Myocyte (in vitro differentiated cells): ENCODE measurements at regions not wholly inside any gene's neighbourhood (a gene's known extent, or its start where the extent isn't known, plus 50 kb on each side); places are given as distances from the start of the nearest gene placed in this dataset.

Experiments used
- DNase-seq: peaks from one replicate; pipeline ENCODE4 v3.0.0-alpha.2; 2012; ENCODE audit warnings: low read depth

DNA sequence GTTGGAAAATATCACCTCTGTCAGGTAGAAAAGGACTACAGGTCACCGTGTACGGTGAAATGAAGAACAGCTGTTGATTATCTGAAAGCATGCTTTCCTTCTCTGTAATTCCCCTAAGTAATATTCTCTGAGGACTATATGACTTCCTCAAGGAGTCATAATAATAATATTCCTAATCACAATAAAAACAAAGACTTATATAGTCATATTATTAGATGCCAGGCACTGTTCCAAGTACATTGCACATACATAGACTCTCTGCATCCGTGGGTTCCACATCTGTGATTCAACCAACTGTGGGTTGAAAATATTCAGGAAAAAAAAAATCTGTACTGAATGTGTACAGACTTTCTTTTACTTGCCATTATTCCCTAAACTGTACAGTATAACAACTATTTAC is 512.4 kb upstream of the ID2 start:
- DNase-seq: no peak

DNA sequence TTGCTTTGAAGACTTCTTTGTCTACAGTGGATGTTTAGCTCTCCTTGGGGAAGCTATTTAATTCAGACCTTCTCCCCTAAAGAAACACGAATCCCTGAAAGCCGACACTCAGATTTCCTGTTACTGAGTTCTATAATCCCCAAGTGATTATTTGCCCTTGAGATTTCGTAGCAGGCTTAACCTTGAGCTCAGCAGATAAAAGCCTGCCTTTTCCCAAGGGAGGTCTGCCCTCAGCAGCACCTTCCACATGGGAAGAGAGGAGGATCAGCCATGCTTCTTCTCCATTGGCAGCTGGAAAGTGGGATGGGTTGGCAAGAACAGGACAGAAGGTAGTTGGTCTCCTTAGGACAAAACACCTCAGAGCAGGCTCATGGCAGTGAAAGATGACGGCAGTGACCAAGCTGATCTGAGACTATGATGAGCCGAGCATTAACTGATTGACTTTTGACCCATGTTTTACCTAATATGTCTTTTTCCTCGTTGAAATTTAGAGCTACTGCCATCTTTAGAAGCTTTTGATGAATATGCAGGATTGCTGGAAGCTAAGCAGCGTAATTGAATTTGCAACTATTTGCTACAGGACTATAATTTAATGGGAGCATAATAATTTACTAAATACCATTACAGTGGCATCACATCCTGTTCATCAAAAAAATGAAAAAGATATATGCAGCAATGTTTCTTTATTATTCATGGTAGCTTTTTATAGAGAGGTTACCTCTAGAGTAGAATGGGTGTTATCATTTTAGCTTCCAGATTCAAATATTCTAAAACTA is 511.1 kb upstream of the ID2 start:
- DNase-seq: no peak

GRCh38 chr2:8171608-8172007 is 510.2 kb upstream of the ID2 start:
- DNase-seq: no peak

- DNase-seq: no peak
Measured at GRCh38 chr2:8172661-8173060, 509.2 kb upstream of the ID2 start.

DNA sequence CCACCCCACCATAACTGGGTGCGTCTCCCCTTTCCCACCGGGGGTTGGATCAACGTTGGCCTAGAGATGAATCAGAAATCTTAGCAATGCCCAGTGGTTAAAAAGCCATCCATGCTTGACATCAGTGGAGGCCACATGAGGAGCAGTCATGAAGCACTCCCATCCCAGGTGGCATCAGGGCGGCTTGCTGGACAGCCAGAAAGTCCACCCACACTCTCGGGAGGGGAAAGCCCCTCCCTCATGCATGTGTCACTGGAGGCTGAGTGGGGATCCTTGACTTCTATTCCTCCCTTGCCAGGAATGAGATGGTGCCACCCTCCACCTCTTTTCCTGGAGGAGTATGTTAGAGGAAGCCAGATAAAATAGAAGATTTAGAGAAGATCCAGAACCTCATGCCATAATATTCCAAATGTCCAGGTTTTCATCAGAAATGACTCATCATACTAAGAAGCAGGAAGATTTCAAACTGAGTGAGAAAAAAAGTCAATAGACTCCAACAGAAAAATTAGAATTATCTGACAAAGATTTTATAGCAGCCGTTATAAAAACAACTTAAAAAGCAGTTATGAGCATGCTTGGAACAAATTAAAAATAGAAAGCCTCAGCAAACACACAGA is 507.1 kb upstream of the ID2 start:
- DNase-seq: no peak

DNA sequence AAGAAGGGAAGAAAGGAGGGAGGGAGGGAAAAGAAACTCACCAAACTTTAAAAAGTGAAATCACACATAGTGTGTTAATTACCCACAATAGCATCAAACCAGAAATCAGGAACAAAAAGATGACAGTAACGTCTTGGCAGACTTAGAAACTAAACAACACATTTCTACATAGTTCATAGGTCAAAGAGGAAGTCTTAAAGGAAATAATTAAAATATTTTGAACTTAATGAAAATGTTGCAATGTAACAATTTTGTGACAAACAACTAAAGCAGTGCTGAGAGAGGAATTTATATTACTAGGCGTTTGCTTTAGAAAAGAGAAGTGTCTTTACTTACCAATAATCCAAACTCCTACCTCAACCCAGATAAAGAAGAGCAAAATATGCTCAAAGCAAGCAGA is 505.0 kb upstream of the ID2 start:
- no peak for DNase-seq

GRCh38 chr2:8177566-8177965 is 504.3 kb upstream of the ID2 start:
- no peak for DNase-seq

GRCh38 chr2:8178911-8179310 is 502.9 kb upstream of the ID2 start:
- no peak for DNase-seq

DNA sequence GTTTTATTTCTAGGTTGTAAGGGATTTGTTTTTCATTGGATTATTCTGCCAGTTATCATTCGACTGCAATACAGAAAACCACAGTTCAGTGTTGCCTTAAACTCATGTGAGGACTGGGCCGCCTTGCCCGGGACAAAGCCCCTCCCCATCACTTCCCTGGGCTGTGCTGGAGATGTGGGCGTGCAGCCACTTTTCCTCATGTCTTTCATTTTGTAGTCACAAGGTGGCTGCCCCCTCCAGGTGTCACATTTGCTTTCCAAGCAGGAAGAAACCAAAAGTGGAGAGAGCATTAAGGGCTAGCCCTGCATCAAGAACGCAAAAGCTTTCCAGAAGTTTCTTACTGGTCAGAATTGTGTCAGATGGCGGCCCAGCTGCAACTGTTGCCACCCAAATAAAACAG is 492.5 kb upstream of the ID2 start:
- no peak for DNase-seq

GRCh38 chr2:8190279-8190678 is 491.6 kb upstream of the ID2 start:
- no peak for DNase-seq

GRCh38 chr2:8191427-8191826 is 490.4 kb upstream of the ID2 start:
- no peak for DNase-seq

DNA sequence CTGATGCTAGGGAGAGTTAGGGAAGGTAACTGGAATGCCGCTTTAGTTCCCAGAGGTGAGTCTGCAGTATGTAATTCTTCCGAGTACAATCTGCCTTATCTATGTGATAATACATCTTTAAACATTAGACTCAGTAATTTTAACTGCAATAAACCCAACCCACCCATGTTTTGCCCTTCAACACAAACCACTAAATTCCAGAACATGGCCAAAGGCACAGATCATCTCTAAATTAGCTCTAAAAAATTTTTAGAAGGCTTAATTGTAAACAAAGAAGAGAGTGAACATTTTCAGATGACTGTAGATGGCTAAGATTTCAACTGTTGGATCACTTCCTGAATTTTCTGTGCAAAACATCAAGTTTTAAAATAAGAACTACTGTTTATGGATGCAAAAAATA is 488.7 kb upstream of the ID2 start:
- no peak for DNase-seq

DNA sequence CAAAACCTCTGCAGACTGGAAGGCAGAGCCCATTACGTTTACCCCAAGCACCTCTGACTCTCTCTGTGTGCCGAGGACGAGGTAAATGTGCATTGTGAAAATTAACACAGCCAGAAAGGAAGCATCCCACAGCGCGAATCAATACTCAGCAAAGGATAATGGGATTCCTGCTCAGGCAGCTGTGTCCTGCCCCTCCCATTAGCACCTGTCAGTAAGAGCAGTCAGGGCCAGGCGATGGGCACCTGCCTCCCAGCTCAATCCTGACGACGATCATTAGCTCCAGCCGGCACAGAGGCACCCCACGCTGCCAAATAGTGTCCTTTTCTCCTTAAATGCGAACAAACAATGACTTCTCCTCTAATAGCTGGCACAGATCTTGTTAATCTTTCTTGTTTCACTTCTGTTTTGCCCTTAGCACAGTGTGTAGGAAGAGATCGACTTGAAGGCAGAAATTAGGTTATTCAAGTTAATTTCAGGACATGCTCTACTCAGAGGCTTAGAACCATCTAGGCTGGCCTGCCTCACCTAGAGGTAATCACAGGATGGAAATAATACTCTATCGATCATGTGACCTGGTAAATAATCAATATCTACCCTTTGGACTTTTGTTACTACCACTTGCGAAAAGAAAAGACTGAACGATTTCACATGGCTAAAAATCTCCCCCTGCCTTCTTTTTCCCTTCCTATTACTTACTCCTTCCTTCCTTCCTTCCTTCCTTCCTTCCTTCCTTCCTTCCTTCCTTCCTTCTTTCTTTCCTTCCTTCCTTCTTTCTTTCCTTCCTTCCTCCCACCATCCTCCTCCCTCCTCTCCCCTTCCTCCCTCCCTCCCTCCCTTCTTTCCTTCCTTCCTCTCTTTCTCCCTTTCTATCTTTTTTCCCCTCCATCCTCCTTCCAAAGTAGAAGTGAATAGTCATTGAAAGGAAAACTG is 487.9 kb upstream of the ID2 start:
- DNase-seq: no peak

DNA sequence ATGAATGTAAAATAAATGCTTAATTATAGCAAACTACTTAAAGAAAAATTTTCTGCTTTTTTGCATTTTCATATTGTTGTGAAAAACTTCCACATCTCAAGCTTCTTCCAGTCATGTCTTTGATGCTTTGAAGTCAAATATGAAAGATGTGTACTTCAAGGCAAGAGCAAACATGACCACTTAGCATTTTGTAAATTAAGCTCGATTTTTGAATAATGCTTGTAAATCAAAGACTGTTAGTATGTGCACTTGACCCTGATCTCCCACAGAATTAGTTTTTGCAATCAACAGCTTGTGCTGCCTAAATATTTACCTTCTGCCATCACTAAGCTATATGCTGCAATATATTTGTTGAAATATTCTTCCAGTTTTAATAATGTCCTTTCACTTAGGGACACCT is 486.1 kb upstream of the ID2 start:
- no peak for DNase-seq

GRCh38 chr2:8196316-8196715 is 485.5 kb upstream of the ID2 start:
- DNase-seq: no peak

DNA sequence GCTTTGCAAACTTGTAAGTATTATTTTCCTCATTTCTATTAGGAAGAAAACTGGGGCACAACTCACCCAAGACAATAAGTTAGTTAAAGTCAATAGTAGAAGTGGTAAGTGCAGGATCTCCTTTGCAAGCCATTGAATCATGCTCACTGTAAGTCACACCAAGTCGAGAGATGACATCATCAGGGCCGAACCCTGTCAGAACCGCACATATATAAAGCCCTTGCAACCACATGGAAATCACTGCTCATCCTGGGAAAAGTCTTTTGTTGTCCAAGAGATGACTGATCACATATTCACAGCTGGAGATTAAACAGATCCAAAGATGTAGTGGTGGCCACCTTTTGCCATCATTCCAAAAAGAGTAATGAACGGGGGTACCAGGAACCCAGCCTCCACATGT is 484.8 kb upstream of the ID2 start:
- DNase-seq: peak; percentile 45

- DNase-seq: no peak
Measured at GRCh38 chr2:8197825-8198224, 484.0 kb upstream of the ID2 start.

DNA sequence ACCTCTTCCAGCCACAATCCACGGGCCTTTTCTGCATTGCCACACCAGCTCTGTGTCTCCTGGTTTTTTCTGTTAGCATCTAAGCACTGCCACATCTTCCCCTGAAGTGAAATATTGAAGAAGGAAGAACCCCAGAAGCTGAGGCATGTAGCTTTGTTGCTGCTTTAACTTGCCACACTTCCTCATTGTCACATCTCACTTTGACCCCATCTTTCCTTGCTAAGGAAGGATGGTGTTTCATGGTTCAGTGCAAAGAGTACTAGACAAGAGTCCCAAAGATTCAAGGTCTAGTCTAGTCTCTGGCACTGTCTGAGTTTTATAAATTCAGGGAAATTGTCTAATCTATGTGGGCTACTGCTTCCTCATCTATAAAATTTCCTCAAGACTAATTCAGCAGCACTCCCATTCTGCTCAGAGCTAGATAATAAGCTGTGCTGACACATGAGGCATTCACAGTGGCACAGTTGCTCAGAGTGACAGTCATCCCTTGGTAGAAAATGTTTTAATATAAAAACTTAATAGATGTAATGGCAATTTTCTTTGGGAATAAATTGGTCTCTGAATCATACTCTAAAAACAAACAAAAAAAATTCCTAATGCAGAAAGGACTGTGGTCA is 483.0 kb upstream of the ID2 start:
- no peak for DNase-seq

- DNase-seq: no peak
Measured at GRCh38 chr2:8202132-8202531, 479.7 kb upstream of the ID2 start.

- no peak for DNase-seq
Measured at GRCh38 chr2:8203364-8203763, 478.5 kb upstream of the ID2 start.

DNA sequence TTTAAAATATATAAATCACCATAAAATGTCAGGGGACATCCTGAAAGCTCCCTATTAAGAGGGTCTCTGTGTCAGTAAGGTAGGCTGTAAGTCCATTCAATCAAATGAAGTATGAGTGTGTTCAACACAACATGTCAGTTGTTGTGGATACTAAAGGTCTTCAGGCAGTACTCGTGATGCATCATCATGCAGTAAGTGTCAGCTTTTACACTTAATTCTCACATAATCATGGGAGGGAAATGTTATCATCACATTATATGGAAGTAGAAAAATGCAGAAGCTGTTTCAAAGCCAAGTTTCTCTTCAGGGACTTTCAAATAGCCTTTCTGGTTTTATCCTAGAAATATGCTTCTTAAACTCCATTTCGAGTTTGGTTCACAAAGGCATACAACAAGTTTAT is 477.1 kb upstream of the ID2 start:
- DNase-seq: no peak

DNA sequence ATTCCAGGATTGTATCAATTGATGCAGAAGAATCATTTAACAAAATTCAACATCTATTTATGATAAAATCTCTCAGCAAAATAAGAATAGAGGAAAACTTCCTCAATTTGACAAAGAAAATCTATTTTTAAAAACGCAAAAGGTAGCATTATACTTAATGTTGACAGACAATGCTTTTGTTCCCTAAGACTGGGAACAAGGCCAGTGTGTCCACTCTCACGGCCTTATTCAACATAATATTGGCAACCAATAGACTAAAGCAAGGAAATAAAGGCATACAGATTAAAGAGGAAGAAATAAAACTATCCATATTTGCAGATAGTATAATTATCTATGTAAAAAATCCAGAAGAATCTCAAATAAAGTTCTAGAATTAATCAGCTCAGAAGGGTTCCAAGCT is 472.4 kb upstream of the ID2 start:
- DNase-seq: no peak
